HEK293 (cell line): ENCODE measurements at regions not wholly inside any gene's neighbourhood (a gene's known extent, or its start where the extent isn't known, plus 50 kb on each side); places are given as distances from the start of the nearest gene placed in this dataset.

Source experiments
- GLI4 ChIP-seq: fragments of 450-650 bp; formaldehyde crosslinking; IDR thresholded peaks from 2 replicates; pipeline ENCODE4 v1.5.1; 2016; ENCODE audit warnings: missing biosample characterization, missing genetic modification characterization
- TCF7L2 ChIP-seq: IDR thresholded peaks from 2 replicates; pipeline ENCODE4 v1.6.1; 2011; ENCODE audit warnings: low read depth, mild to moderate bottlenecking, inconsistent platforms, low read length, moderate library complexity, borderline replicate concordance
- ZBTB21 ChIP-seq: fragments of 450-650 bp; formaldehyde crosslinking; IDR thresholded peaks from 2 replicates; pipeline ENCODE4 v1.5.1; 2017; ENCODE audit warnings: missing biosample characterization, missing genetic modification characterization
- ZNF202 ChIP-seq: fragments of 450-650 bp; formaldehyde crosslinking; IDR thresholded peaks from 2 replicates; pipeline ENCODE4 v1.5.1; 2016; ENCODE audit warnings: missing biosample characterization, missing genetic modification characterization, borderline replicate concordance
- ZNF302 ChIP-seq: fragments of 450-650 bp; formaldehyde crosslinking; IDR thresholded peaks from 2 replicates; pipeline ENCODE4 v1.5.1; 2016; ENCODE audit warnings: missing biosample characterization, missing genetic modification characterization, low read depth
- ZNF549 ChIP-seq: fragments of 450-650 bp; IDR thresholded peaks from 2 replicates; pipeline ENCODE4 v1.5.1; 2018; ENCODE audit warnings: missing biosample characterization, missing genetic modification characterization, mild to moderate bottlenecking, inconsistent platforms, moderate library complexity
- ZNF830 ChIP-seq: fragments of 450-650 bp; IDR thresholded peaks from 2 replicates; pipeline ENCODE4 v1.5.0; 2018; ENCODE audit warnings: missing biosample characterization, missing genetic modification characterization, low read depth, mild to moderate bottlenecking, moderate library complexity
- ZNF837 ChIP-seq: fragments of 450-650 bp; formaldehyde crosslinking; IDR thresholded peaks from 2 replicates; pipeline ENCODE4 v1.5.1; 2016; ENCODE audit warnings: missing biosample characterization, missing genetic modification characterization
- TF ChIP-seq, protein P1 (sequence below): fragments of 450-650 bp; formaldehyde crosslinking; IDR thresholded peaks from 2 replicates; pipeline ENCODE4 v1.5.1; 2016; ENCODE audit warnings: missing biosample characterization, missing genetic modification characterization
- TF ChIP-seq, protein P2 (sequence below): fragments of 450-650 bp; formaldehyde crosslinking; IDR thresholded peaks from 2 replicates; pipeline ENCODE4 v1.5.1; 2016; ENCODE audit warnings: missing biosample characterization, missing genetic modification characterization

DNA sequence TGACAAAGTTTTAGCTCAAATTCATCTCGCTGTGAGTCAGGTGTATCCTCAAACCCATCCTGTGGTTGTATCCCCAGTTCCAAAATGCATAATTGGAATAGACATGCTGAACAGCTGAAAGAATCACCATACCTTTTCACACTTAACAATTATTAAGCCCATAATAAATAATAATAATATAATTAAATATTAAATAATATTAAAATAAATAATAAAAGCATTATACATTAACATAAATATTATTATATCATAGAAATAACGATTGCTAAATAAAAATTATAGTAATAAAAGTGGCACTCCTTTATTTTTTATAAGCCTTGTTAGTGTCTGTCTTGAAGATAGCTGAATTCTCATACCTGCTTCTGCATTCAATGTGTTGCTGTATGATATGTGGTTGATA is 257.5 kb upstream of the B3GALT2 start:
- TF ChIP-seq ZBTB21 (tag by site-specific recombination) (no peak), ZNF549 (tag by site-specific recombination) (no peak), ZNF837 (no peak), ZNF202 (no peak), ZNF830 (no peak), GLI4 (tag by site-specific recombination) (no peak), TCF7L2 (no peak), ZNF302 (no peak)
- TF ChIP-seq, protein P1, sequence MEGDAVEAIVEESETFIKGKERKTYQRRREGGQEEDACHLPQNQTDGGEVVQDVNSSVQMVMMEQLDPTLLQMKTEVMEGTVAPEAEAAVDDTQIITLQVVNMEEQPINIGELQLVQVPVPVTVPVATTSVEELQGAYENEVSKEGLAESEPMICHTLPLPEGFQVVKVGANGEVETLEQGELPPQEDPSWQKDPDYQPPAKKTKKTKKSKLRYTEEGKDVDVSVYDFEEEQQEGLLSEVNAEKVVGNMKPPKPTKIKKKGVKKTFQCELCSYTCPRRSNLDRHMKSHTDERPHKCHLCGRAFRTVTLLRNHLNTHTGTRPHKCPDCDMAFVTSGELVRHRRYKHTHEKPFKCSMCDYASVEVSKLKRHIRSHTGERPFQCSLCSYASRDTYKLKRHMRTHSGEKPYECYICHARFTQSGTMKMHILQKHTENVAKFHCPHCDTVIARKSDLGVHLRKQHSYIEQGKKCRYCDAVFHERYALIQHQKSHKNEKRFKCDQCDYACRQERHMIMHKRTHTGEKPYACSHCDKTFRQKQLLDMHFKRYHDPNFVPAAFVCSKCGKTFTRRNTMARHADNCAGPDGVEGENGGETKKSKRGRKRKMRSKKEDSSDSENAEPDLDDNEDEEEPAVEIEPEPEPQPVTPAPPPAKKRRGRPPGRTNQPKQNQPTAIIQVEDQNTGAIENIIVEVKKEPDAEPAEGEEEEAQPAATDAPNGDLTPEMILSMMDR, result no peak
- TF ChIP-seq, protein P2, sequence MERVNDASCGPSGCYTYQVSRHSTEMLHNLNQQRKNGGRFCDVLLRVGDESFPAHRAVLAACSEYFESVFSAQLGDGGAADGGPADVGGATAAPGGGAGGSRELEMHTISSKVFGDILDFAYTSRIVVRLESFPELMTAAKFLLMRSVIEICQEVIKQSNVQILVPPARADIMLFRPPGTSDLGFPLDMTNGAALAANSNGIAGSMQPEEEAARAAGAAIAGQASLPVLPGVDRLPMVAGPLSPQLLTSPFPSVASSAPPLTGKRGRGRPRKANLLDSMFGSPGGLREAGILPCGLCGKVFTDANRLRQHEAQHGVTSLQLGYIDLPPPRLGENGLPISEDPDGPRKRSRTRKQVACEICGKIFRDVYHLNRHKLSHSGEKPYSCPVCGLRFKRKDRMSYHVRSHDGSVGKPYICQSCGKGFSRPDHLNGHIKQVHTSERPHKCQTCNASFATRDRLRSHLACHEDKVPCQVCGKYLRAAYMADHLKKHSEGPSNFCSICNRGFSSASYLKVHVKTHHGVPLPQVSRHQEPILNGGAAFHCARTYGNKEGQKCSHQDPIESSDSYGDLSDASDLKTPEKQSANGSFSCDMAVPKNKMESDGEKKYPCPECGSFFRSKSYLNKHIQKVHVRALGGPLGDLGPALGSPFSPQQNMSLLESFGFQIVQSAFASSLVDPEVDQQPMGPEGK (tag by site-specific recombination), result no peak
